ENCODE measurements at regions not wholly inside any gene's neighbourhood (a gene's known extent, or its start where the extent isn't known, plus 50 kb on each side); places are given as distances from the start of the nearest gene placed in this dataset.
"Not testable (repeated sequence)": the region's sequence is repeated elsewhere in the genome, so short reads cannot be mapped to it uniquely, and the experiment has no call there.

DNA sequence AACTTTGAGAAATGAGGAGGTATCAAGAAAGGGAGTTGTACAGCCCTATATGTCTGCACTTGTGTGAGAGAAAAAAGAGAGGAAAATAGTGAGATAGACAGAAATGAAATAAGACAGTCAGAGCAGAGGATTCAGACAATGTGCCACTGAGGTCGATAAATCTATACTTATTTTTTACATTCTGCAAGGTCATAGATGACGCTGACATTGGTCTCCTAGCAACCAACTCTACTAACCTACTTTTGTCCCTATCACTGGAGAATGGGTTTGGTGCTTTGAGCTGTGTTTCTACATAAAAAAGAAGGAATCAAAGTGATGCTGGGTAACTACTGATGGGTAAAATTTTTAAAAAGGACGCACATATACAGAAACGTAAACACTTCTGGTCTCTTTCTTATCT, 573.3 kb upstream of the RORB start:
- no peak for DNase-seq (ENCODE audit: low read depth in 4 of 4, low spot score in 2 of 4)

DNA sequence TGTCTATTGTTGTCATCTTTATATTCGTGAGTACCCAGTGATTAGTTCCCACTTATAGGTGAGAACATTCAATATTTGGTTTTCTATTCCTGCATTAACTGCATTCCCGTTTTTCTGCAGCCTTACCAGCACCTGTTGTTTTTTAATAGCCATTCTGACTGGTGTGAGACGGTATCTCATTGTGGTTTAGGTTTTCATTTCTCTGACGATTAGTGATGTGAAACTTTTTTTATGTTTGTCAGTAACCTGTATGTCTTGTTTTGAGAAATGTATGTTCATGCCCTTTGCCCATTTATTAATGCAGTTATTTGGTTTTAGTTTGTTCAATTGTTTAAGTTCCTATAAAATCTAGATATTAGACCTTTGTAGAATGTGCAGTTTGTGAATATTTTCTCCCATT, 546.0 kb upstream of the RORB start:
- DNase-seq (ENCODE audit: low read depth in 4 of 4, low spot score in 2 of 4), result no peak

DNA sequence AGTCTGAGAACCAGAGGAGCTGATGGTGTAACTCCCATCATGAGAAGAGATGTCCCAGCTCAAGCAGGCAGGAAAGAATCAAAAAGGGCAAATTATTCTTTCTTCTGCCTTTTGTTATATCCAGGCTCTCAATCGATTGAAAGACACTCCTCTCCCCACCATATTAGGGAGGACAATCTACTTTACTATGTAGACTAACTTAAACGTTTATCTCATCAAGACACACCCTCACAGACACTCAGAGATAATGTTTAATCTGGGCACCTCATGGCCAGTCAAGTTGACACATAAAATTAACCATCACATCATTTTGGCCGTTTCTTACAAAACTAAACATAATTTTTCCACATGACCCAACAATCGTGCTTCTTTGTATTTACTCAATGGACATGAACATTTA, 534.3 kb upstream of the RORB start:
- no peak for DNase-seq (ENCODE audit: low read depth in 4 of 4, low spot score in 2 of 4)

DNA sequence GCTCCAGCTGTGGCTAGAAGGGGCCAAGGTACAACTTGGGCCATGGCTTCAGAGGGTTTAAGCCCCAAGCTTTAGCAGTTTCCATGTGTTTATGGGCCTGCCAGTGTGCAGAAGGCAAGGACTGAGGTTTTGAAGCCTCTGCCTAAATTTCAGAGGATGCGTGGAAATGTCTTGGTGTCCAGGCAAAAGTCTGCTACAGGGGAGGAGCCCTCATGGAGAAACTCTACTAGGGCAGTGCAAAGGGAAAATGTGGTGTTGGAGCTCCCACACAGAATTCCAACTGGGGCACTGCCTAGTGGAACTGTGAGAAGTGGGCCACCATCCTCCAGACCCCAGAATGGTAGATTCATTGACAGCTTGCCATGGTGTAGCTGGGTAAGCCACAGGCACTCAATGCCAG, 527.2 kb upstream of the RORB start:
- DNase-seq (ENCODE audit: low read depth in 4 of 4, low spot score in 2 of 4), result no peak

DNA sequence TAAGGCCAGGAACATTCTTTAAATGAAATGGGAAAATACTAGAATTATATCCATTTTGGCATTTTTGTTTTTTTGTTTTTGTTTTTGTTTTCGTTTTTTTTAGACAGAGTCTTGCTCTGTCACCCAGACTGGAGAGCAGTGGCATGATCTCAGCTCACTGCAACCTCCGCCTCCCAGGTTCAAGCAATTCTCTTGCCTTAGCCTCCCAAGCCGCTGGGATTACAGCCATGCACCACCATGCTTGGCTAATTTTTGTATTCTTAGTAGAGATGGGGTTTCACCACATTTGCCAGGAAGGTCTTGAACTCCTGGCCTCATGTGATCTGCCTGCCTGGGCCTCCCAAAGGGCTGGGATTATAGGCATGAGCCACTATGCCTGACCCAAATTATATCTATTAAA, 520.7 kb upstream of the RORB start:
- DNase-seq (ENCODE audit: low read depth in 4 of 4, low spot score in 2 of 4), result not testable (repeated sequence)

DNA sequence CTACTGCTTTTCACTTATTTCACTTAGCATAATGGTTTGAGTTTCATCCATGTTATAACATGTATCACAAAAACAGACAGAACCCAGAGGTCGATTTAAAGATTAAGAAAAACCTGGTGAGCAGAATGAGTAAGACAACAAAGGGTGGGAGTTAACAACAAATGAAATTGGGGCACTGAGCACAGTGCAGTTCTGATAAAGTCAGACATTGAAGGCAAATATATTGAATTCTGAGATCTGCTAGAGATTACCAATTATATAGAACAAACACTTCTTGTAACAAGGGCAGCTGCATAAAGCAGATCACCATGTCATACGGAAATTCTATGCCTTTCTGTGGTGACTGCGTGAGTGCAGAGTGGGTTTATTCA, 517.3 kb upstream of the RORB start:
- DNase-seq (ENCODE audit: low read depth in 4 of 4, low spot score in 2 of 4), result no peak

DNA sequence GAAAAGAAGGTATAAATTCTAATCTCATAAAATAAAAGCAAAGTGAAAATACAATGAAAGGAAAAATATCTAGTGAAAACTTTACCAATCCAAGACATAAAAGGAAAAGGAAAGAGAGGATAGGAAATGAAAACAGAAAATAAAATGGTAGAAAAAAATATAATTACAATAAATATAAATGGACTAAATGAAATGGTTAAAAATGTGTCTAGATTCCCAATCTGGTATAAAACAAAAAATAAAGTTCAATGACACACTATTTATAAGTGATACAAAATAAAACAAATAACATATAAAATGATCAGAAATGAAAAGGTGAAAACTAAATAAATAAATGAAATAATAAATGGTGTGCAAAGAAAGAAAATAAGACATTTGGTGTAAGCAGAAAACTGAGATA, 516.4 kb upstream of the RORB start:
- no peak for DNase-seq (ENCODE audit: low read depth in 4 of 4, low spot score in 2 of 4)

DNA sequence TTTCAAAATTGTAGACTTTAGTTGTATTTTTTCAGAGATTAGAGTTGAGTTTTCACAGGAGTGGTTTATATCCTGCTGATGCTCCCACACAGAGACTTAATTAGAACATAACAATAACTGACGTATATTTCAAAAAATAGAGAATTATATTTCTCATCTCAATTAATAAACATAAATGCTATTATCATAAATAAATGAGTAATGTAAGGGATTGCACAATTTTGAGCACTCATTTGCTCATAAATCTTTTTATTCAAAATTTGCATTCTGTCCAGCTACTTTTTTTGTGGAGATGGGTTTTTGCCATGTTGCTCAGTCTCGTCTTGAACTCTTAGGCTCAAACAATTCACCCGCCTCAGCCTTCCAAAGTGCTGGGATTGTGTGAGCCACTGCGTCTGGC, 515.7 kb upstream of the RORB start:
- no peak for DNase-seq (ENCODE audit: low read depth in 4 of 4, low spot score in 2 of 4)

DNA sequence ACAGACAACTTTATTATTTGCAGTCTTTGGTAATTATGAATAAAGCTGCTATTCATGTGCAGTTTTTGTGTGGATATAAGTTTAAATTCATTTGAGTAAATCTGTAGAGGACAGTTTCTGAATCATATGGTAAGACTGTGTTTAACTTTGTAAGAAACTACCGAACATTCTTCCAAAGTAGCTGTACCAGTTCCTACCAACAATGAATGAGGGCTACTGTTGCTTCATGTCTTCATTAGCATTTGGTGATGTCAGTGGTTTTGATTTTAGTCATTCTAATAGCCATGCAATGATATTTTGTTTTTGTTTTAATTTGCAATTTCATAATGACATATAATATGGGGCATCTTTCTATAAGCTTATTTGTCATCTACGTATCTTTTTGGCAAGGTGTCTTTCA, 501.3 kb upstream of the RORB start:
- no peak for DNase-seq (ENCODE audit: low read depth in 4 of 4, low spot score in 2 of 4)

DNA sequence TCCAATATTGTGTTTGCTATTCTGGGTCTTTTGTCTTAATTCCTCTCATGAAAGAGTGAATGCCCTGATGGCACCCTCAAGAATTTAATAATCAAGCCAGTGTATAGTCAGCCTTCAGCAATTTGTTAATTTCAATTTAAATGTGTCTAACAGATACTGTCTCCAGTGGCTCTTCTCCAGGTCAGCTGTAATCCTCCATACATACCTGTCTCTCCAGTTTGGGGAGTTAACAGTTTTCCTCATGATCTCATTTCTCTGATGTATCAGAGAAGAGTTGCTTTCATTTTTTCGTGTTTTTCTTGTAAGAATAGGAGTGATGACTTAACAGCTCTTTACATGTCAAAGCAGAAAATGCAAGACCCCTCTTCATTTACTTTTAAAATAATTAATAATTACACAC, 500.3 kb upstream of the RORB start:
- DNase-seq (ENCODE audit: low read depth in 4 of 4, low spot score in 2 of 4), result no peak

DNA sequence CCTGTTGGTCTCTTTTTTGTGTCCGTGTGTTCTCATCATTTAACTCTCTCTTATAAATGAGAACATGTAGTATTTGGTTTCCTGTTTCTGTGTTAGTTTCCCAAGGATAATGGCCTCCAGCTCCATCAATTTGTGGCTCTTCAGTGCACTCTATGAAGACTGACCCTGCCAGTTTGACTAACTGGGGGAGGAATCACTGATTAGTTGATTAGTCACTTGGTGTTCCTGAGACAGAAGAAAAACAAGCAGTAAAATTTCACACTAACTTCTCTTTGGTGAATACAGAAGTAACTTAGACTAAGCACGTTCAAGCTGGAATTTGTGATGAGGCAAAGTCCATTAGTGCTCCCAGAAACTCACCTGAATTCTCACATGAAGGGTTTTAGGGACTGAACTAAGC, 495.8 kb upstream of the RORB start:
- DNase-seq (ENCODE audit: low read depth in 4 of 4, low spot score in 2 of 4), result no peak

DNA sequence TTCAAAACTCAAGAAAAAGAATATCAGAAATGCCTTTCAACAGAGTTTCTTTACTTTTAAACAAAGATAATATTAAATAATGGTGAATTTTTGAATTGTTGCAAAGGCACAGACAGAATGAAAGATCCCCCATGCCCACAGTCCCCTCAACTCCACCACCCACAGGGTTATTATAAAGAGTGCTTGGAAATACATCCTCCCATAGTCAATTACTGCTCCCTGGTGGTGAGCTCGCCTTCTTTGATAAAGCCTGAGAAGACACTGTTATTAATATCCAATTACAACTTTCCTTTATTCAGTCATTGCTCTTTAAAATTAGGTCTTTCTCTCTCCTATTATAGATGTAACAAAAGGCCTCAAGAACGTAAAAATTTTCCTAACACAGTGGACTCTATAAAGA, 490.2 kb upstream of the RORB start:
- DNase-seq (ENCODE audit: low read depth in 4 of 4, low spot score in 2 of 4), result no peak

DNA sequence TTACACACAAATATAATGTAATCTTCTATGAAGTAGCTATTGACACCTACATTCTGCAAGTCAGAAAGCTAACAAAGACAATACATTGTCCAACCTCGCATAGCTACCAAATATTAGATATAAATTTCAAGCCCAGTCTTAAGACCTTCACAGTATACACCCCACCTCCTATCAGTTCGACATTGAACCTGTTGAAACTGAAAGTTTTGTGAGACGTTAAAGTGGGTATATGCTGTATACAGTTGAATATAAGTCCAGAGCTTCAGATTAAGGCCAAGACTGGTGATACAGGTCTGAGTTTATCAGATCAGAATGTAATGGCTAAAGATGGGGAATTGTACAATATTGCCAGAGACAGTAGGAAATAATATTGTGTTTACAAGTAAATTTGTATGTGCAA, 489.3 kb upstream of the RORB start:
- no peak for DNase-seq (ENCODE audit: low read depth in 4 of 4, low spot score in 2 of 4)

DNA sequence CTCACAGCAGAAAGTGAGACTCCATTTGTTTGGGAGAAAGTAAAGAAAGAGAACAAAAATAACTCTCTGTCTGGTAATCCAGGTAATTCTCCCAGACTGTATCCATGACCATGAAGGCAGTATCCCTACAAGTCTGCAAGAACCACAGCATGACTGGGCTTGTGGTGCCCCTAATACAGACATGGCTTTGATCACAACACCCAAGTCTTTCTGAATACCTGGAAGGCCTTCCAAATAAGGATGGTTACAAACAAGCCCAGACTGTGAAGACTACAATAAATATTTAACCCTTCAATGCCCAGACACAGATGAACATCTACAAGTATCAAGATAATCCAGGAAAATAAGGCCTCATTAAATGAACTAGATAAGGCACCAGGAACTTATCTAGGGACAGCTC, 481.1 kb upstream of the RORB start:
- DNase-seq (ENCODE audit: low read depth in 4 of 4, low spot score in 2 of 4), result no peak

DNA sequence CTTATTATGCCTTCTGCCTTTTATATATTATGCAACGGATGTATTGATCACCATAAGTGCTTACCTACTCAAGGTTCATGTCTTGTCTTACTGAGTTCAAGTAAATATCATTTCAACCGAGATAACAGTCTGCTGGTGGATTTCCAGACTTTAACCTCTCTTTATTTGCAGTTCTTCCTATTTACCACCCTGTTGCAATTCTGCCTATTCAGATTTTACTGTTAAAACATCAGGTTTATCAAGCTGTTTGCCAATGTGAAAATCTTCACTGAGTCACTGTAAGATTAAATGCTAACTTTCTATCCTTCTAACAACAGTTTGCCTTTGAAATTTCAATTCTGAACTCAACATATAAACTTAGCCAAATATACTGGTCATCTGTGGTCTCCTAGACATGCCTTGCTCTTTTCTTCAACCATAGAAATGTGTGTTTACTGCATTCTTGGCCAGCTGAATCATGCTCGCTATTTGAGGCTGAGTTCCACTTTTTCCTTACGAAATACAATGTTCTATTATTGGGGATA, 471.7 kb upstream of the RORB start:
- no peak for DNase-seq (ENCODE audit: low read depth in 4 of 4, low spot score in 2 of 4)

DNA sequence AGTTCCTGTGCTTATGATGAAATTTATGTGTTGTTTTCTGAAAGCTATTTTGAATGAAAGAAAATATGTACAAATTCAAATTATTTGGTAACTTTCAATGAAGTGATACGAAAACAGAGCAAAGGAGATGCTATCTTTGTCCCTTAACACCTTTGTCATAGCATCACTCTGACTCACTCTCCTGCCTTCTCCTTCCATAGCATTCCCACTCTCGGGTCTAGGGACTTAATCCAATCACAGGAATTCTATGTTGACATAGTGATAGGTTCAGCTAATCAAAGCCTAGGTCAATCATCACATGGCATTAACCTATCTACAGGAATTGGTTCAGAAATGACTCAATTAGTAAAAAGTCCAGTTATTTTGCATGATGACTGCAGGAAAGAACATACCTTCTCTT, 464.7 kb upstream of the RORB start:
- no peak for DNase-seq (ENCODE audit: low read depth in 4 of 4, low spot score in 2 of 4)

DNA sequence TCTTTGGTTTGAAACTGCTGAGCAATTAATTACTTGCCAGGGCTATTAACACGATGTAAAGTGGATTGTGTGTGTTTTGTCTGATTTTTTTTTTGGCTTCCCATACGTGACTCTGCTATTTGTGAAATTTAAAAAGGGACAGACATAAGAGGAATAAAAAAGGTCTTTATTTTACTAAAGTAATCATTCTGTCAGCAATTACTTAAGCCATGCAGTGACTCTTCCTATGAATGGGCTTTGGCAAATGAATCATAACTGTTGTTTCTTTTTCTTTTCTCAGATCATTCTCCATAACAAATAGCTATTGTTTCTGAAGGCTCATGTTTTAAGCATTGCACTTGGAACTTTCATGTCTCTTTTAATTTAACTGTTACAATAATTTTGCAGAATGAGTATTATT, 461.3 kb upstream of the RORB start:
- no peak for DNase-seq (ENCODE audit: low read depth in 4 of 4, low spot score in 2 of 4)

DNA sequence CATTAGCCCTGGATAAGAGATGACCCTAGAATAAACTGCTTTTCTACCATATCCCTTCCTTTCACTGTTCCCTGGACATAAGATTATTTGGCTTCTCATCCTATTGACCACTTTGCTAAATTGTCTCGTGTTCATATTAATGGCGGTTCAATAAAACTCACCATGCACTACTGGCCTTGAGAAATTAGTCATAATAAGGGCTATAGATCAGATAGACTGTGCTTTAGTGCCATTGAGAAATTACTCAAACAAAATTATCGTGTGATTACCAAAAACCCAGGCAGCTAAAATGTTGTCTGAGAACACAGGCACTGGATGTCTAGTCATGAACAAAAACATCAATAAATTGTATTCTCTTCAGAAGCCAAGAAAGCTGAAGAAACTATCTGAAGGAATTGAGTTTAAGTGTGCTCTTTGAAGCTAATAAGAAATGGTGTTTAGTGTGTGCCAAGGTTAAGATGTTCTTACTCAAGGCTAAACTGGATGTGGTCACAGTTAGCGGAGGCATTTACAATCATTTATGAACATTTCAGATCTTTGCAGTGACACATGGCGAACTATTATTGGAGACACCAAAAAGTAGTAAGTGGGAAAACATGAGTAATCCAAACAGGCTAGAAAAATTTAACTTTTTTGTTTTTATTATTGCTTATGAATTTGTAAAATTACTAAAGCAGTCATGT, 460.4 kb upstream of the RORB start:
- no peak for DNase-seq (ENCODE audit: low read depth in 4 of 4, low spot score in 2 of 4)

DNA sequence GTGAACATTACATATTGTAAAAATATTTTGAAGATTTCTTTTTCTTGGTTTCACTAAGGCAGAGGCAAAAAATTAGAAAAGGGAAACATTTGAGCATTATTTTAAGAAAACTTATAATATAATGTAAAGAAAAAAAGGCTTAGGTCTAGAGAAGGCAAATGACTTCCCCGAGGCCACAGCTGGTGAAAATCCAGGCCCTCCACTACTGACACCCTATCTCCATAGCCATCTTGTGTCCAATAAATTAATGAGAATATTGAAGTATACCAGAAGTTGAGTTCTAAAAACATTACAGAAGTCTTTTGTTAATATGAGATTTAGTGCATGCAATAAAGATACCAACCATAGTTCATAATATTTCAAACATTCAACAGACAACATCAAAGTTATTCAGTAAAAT, 459.9 kb upstream of the RORB start:
- DNase-seq (ENCODE audit: low read depth in 4 of 4, low spot score in 2 of 4), result no peak

DNA sequence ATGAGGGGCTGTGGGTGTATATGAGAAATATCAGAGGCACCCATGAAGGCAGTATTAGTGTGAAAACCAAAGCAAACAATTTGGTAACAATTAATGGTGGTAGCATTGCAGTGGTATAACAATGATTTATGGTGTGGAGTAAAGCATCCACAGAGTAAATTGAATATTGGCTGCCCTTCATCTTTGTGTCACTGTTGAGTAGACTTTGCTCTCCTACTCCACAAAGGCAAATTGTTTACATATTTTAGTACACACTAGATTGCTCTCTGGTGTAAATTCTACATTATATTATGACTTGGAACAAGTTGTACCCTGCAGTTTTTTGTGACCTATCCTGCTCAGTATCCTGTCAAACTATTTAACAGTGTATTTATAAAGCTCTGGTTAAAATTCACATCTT, 455.5 kb upstream of the RORB start:
- no peak for DNase-seq (ENCODE audit: low read depth in 4 of 4, low spot score in 2 of 4)

DNA sequence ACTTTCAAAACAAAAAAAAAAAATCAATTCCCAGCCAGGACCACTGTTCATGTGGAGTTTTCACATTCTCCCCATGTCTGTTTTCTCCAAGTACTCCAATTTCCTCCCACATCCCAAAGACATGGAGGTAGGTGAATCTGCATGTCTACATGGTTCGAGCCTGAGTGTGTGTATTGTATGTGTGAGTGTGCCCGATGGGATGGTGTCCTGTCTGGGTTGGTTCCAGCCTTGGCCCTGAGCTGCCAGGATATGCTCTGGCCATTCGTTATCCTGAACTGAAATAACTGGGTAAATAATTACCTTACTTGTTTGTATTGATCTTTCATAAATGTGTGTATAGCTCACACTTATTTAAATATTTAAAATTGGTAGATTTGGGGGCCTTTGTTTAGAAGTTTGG, 452.3 kb upstream of the RORB start:
- DNase-seq (ENCODE audit: low read depth in 4 of 4, low spot score in 2 of 4), result no peak

DNA sequence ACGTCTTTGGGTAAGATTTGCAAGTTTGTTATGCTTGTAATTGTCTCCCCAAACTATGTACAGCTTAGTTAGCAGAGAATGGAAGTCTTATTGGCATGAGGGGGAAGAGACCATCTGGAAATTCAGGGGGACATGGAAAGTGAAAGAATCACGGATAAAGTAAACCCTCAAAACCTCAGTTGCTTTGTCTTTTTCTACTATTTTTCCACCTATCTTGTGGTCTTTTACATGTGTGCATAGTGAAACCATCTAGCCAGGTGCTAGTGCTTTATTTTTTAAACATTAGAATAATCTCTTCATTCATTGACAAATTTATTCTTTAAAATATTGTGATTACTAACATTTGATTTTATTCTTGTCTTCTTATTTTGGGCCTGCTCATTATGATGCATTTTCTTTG, 441.1 kb upstream of the RORB start:
- DNase-seq (ENCODE audit: low read depth in 4 of 4, low spot score in 2 of 4), result no peak

DNA sequence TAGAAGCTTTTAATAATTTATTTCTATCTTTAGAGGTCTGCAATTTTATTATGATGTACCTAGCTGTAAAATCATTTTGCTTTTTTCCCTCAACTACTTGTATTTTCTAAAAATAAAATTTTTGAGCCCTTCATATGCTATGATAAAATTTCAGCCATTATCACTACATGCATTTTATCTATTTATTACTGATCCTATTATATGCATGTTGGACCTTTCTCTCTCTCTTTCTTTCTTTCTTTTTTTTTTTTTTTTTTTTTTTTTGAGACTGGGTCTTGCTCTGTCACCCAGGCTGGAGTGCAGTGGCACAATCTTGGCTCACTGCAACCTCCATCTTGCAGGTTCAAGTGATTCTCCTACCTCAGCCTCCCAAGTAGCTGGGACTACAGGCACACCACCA, 440.1 kb upstream of the RORB start:
- not testable (repeated sequence) for DNase-seq (ENCODE audit: low read depth in 4 of 4, low spot score in 2 of 4)
